GM23248 (cell line): ENCODE measurements at regions not wholly inside any gene's neighbourhood (a gene's known extent, or its start where the extent isn't known, plus 50 kb on each side); places are given as distances from the start of the nearest gene placed in this dataset.

ENCODE experiments used
- EZH2 ChIP-seq: fragments of 200-600 bp; sonication (generic); IDR thresholded peaks from 2 replicates; pipeline ENCODE4 v1.6.1; 2018; ENCODE audit warnings: antibody characterized with exemption, mild to moderate bottlenecking; ENCODE audit not compliant: insufficient read depth, poor library complexity, severe bottlenecking
- EZH2phosphoT487 ChIP-seq: fragments of 200-600 bp; sonication (generic); IDR thresholded peaks from 2 replicates; pipeline ENCODE4 v1.6.1; 2018; ENCODE audit warnings: antibody characterized with exemption, moderate library complexity, mild to moderate bottlenecking, low read depth; ENCODE audit not compliant: insufficient read depth

DNA sequence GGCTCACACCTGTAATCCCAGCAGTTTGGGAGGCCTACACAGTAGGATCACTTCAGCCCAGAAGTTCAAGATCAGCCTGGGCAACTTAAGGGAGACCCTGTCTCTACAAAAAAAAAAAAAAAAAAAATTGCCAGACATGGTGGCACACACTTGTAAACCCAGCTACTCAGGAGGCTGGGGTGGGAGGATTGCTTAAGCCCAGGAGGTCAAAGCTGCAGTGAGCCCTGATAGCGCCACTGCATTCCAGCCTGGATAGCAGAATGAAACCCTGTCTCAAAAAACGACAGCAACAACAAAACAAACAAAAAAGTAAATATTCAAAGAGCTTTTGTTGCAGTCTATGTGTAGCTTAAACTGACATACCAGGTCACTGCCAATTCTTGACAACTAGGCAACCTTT, 63.1 kb upstream of the TANK start:
- TF ChIP-seq EZH2 (no peak), EZH2phosphoT487 (no peak)
